HepG2 (cell line): ENCODE measurements at regions not wholly inside any gene's neighbourhood (a gene's known extent, or its start where the extent isn't known, plus 50 kb on each side); places are given as distances from the start of the nearest gene placed in this dataset.

Experiments used
- CEBPB ChIP-seq: IDR thresholded peaks from 2 replicates; pipeline ENCODE4 v1.6.1; 2011; ENCODE audit warnings: low read depth, low read length, improper control_type of control experiment, borderline replicate concordance
- PCBP2 ChIP-seq: fragments of 200-400 bp; formaldehyde crosslinking; optimal IDR thresholded peaks from 2 replicates; pipeline ENCODE3; 2018; ENCODE audit warnings: low read length, low read depth; ENCODE audit not compliant: poor library complexity, severe bottlenecking
- PITX1 ChIP-seq: sonication (generic); formaldehyde crosslinking; IDR thresholded peaks from 2 replicates; pipeline ENCODE4 v1.5.1; 2020; ENCODE audit warnings: mild to moderate bottlenecking, missing genetic modification reagents
- TAF1 ChIP-seq: sonication (generic); formaldehyde crosslinking; IDR thresholded peaks from 2 replicates; pipeline ENCODE4 v1.4.0; 2020; ENCODE audit warnings: missing genetic modification reagents
- U2AF2 ChIP-seq: fragments of 200-400 bp; formaldehyde crosslinking; IDR thresholded peaks from 2 replicates; pipeline ENCODE4 v1.6.1; 2017; ENCODE audit warnings: low read depth, mild to moderate bottlenecking, low read length
- XBP1 ChIP-seq: sonication (generic); formaldehyde crosslinking; IDR thresholded peaks from 2 replicates; pipeline ENCODE4 v1.5.0; 2020; ENCODE audit warnings: missing genetic modification reagents
- ZHX2 ChIP-seq, 2 experiments: sonication (generic) in 1 of 2; formaldehyde crosslinking in 1 of 2; IDR thresholded peaks; 2 replicates each; pipeline versions ENCODE4 v1.6.1 to v1.9.0; 2014 to 2022; ENCODE audit warnings: antibody characterized with exemption in 1 of 2, borderline replicate concordance in 1 of 2, inconsistent platforms in 1 of 2, low read depth in 1 of 2, missing genetic modification reagents in 1 of 2
- ZNF407 ChIP-seq: sonication (generic); formaldehyde crosslinking; IDR thresholded peaks from one replicate; pipeline ENCODE4 v1.5.1; 2020; ENCODE audit warnings: mild to moderate bottlenecking, missing genetic modification reagents; ENCODE audit errors: not compliant biosample characterization
- TF ChIP-seq, protein P1 (sequence below): sonication (generic); formaldehyde crosslinking; IDR thresholded peaks from 2 replicates; pipeline ENCODE4 v1.4.0; 2020; ENCODE audit warnings: missing genetic modification reagents
- TF ChIP-seq, protein P2 (sequence below), 2 experiments: IDR thresholded peaks; 2 replicates each; pipeline ENCODE4 v1.6.1; 2011 to 2012; ENCODE audit warnings: low read length in 2 of 2, borderline replicate concordance in 1 of 2, low read depth in 1 of 2, mild to moderate bottlenecking in 1 of 2, moderate library complexity in 1 of 2

DNA sequence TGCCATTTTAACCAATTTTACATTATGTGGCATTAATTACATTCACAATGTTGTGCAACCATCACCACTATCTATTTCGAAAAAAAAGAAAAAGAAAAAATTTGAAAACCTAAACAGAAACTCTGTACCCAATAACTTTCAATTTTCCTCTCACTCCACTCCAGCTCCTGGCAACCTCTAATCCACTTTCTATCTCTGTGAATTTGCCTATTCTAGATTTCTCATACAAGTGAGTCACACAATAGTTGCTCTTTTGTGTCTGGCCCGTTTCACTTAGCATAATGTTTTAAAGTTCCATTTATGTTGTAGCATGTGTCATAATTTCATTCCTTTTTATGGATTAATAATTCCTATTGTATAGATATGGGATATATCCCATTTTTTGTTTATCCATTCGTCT is 53.3 kb upstream of the TBC1D5 start:
- TF ChIP-seq, protein P1, sequence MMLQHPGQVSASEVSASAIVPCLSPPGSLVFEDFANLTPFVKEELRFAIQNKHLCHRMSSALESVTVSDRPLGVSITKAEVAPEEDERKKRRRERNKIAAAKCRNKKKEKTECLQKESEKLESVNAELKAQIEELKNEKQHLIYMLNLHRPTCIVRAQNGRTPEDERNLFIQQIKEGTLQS (CRISPR knock-in tag) = no peak
- TF ChIP-seq CEBPB = no peak
- no peak for TF ChIP-seq ZNF407 (CRISPR knock-in tag)
- no peak for TF ChIP-seq XBP1 (CRISPR knock-in tag)
- TF ChIP-seq ZHX2 (IDR thresholded peaks at IDR 0.05; ENCODE audit: low read depth) = no peak
- no peak for TF ChIP-seq ZHX2 (CRISPR knock-in tag; IDR thresholded peaks at IDR 0.05; ENCODE audit: borderline replicate concordance)
- TF ChIP-seq, protein P2, sequence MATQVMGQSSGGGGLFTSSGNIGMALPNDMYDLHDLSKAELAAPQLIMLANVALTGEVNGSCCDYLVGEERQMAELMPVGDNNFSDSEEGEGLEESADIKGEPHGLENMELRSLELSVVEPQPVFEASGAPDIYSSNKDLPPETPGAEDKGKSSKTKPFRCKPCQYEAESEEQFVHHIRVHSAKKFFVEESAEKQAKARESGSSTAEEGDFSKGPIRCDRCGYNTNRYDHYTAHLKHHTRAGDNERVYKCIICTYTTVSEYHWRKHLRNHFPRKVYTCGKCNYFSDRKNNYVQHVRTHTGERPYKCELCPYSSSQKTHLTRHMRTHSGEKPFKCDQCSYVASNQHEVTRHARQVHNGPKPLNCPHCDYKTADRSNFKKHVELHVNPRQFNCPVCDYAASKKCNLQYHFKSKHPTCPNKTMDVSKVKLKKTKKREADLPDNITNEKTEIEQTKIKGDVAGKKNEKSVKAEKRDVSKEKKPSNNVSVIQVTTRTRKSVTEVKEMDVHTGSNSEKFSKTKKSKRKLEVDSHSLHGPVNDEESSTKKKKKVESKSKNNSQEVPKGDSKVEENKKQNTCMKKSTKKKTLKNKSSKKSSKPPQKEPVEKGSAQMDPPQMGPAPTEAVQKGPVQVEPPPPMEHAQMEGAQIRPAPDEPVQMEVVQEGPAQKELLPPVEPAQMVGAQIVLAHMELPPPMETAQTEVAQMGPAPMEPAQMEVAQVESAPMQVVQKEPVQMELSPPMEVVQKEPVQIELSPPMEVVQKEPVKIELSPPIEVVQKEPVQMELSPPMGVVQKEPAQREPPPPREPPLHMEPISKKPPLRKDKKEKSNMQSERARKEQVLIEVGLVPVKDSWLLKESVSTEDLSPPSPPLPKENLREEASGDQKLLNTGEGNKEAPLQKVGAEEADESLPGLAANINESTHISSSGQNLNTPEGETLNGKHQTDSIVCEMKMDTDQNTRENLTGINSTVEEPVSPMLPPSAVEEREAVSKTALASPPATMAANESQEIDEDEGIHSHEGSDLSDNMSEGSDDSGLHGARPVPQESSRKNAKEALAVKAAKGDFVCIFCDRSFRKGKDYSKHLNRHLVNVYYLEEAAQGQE (IDR thresholded peaks at IDR 0.05; ENCODE audit: borderline replicate concordance in 1 of 2, low read depth in 1 of 2, low read length in 2 of 2) = no peak
- no peak for TF ChIP-seq TAF1
- no peak for TF ChIP-seq PITX1 (CRISPR knock-in tag)
- no peak for TF ChIP-seq U2AF2
- TF ChIP-seq PCBP2 = no peak
